KOPT-K1 (cell line): ENCODE measurements at regions not wholly inside any gene's neighbourhood (a gene's known extent, or its start where the extent isn't known, plus 50 kb on each side); places are given as distances from the start of the nearest gene placed in this dataset.
"Not testable (repeated sequence)": the region's sequence is repeated elsewhere in the genome, so short reads cannot be mapped to it uniquely, and the experiment has no call there.

Experiments used
- H3K27ac ChIP-seq: fragments of 200-600 bp; sonication (generic); 2 replicates; pipeline ENCODE4 v1.5.1; 2016; ENCODE audit warnings: antibody characterized with exemption, mild to moderate bottlenecking, low read depth, low read length; ENCODE audit not compliant: poor library complexity, severe bottlenecking
- H3K36me3 ChIP-seq: fragments of 200-600 bp; sonication (generic); 2 replicates; pipeline ENCODE4 v1.5.1; 2017; ENCODE audit warnings: antibody characterized with exemption, mild to moderate bottlenecking, low read length, moderate library complexity; ENCODE audit not compliant: insufficient read depth
- H3K9me3 ChIP-seq: fragments of 200-600 bp; sonication (generic); 2 replicates; pipeline ENCODE4 v1.5.1; 2017; ENCODE audit warnings: antibody characterized with exemption, low read length, mild to moderate bottlenecking; ENCODE audit not compliant: insufficient read depth, poor library complexity, severe bottlenecking

DNA sequence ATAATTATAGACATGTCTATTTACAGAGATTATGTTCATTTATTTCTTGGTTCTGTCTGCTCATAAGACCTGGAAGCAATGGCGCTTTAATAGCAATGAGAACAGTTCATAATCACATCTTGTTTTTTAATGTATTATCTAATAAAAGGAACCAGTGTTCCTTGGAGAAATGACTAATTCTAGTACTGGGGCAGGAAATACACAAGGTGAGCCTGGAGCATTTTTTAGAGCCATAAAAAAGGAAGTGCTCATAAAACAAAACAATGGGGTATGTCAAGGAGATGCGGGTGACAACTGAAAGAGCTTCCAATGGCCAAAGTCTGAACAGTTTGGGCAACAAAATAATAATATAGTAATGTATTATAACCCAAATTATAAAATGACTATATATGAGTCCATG, 531.9 kb upstream of the CHD1 start:
- no peaks in the 10 kb centered on the region for H3K36me3 ChIP-seq
- H3K9me3 ChIP-seq = no peaks in the 10 kb centered on the region
- no peak overlapping the region for H3K27ac ChIP-seq

DNA sequence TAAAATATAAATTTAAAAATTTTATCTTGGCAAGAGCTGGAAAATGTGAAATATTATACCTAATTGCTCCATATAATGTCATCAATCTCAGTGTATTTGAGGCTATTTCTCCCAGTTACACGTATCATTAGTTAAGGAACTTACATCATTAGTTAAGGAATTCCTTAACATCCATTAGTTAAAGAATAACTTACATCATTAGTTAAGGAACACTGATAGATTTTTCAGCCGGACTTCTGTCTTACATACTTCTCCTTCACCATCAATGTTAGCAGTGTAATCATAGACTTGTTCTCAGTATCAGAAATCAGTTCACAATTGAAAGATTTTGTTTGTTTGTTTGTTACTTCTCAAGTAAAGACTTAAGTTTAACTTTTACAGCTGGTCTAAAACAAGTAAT, 524.4 kb upstream of the CHD1 start:
- H3K9me3 ChIP-seq = no peaks in the 10 kb centered on the region
- no peaks in the 10 kb centered on the region for H3K36me3 ChIP-seq
- no peak overlapping the region for H3K27ac ChIP-seq

DNA sequence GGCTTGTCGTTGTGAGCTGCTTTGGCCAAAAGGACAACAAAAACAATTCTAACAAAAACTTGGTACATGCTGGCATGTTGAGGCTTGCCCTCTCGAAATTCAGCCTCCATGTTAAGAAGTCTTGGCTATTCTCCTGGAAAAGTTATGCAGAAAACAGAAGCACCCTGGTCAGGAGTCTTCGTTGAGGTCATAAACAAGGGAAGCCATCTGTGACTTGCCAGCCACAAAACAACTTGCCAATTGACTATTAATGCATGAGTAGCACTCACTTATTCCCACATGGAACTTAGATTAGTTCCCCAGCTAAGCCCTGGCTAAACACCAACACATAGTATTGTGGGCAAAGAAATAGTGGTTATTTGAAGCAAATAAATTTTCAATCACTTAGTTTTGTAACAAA, 521.0 kb upstream of the CHD1 start:
- no peak overlapping the region for H3K27ac ChIP-seq
- no peaks in the 10 kb centered on the region for H3K36me3 ChIP-seq
- H3K9me3 ChIP-seq = no peaks in the 10 kb centered on the region

DNA sequence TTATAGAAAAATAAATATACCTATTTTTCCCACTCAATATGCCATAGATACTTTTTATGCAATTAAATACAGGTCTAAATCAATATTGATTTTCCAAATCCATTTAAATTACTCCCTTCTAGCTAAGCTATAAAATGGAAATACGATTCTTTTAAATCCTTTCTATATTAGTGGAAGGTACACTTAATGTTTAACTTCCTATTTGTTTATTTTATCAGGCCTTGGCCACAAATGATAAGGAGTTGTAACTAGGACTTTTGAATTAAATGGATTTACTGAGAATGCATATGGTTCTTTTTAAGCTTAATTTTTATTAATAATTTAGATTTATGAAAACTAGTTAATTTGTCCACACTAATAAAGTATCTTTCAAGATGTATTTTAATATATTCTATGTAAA, 517.0 kb upstream of the CHD1 start:
- Histone ChIP-seq H3K9me3 (no peaks in the 10 kb centered on the region), H3K27ac (no peak overlapping the region), H3K36me3 (no peaks in the 10 kb centered on the region)

DNA sequence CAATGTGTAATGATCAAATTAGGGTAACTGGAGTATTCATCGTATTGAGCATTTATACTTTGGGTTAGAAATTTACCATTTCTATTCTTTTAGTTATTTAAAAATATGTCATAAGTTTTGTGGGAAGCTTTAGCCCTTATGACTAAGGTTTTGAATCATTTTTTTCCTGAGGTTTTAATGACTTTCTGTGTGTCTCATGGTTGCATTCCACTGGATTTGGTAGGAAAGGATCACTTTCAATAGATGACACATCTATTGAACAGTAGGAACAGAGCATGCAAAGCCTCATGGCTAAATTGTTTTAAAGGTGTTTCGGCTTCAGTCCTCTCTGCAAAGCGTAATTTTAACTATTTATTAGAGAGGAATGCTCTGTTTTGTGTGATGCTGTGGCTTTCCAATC, 512.4 kb upstream of the CHD1 start:
- Histone ChIP-seq H3K27ac (no peak overlapping the region), H3K36me3 (no peaks in the 10 kb centered on the region), H3K9me3 (no peaks in the 10 kb centered on the region)

DNA sequence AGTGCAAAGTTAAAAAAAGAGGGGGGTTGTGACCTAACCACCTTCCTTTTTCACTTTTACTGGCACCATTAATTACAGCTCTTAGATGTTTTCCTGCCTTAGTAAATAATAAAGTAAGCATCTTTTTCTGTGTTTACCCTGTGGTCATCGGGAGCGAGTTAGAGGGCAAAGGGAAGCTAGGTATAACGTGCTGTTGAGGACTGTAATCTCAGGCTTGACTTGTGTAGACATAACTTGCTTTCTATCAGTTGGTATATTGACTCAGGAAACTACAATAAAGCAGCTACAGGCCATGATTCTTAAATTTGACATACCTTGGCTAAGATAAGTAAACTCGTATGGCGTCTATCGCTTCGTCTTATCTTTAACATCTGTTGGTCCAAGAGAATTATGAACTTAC, 509.8 kb upstream of the CHD1 start:
- Histone ChIP-seq H3K36me3 (no peaks in the 10 kb centered on the region), H3K9me3 (no peaks in the 10 kb centered on the region), H3K27ac (no peak overlapping the region)

- no peaks in the 10 kb centered on the region for H3K36me3 ChIP-seq
- H3K27ac ChIP-seq = no peak overlapping the region
- H3K9me3 ChIP-seq = no peaks in the 10 kb centered on the region
Observed at GRCh38 chr5:99437986-99438385, 509.2 kb upstream of the CHD1 start.

- H3K9me3 ChIP-seq, H3K36me3 ChIP-seq, H3K27ac ChIP-seq: not testable (repeated sequence)
Observed at GRCh38 chr5:99423396-99423795, 494.6 kb upstream of the CHD1 start.

- not testable (repeated sequence) for H3K27ac ChIP-seq, H3K9me3 ChIP-seq, H3K36me3 ChIP-seq
Observed at GRCh38 chr5:99418640-99419039, 489.8 kb upstream of the CHD1 start.

GRCh38 chr5:99410386-99410785, 481.6 kb upstream of the CHD1 start:
- H3K36me3 ChIP-seq, H3K27ac ChIP-seq, H3K9me3 ChIP-seq: not testable (repeated sequence)

- H3K27ac ChIP-seq, H3K9me3 ChIP-seq, H3K36me3 ChIP-seq: not testable (repeated sequence)
Observed at GRCh38 chr5:99404764-99405302, 476.0 kb upstream of the CHD1 start.

- H3K9me3 ChIP-seq, H3K27ac ChIP-seq, H3K36me3 ChIP-seq: not testable (repeated sequence)
Observed at GRCh38 chr5:99400571-99400970, 471.8 kb upstream of the CHD1 start.

- Histone ChIP-seq H3K9me3 (no peaks in the 10 kb centered on the region), H3K36me3 (no peaks in the 10 kb centered on the region), H3K27ac (no peak overlapping the region)
Observed at GRCh38 chr5:99398976-99399375, 470.2 kb upstream of the CHD1 start.

GRCh38 chr5:99386406-99387077, 457.7 kb upstream of the CHD1 start:
- Histone ChIP-seq H3K9me3 (no peaks in the 10 kb centered on the region), H3K27ac (no peak overlapping the region), H3K36me3 (no peaks in the 10 kb centered on the region)

DNA sequence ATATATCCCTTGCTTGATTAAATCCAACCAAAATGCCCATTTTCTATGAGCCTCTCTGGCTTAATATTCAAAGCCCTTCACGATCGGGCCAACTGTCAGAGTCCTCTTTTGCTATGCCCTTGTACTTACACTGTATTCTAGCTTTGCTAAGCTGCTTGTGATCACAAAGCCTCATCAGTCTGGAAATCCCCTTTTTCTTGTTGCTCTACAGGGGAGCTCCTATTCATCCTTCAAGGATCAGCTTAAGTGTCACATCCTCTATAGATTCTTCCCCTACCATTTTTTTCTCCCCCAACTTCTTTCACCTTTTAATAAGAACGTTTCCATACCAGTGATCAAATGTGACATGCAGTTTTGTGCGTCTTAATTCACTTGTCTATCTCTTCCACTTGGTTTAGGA, 450.4 kb upstream of the CHD1 start:
- Histone ChIP-seq H3K27ac (no peak overlapping the region), H3K36me3 (no peaks in the 10 kb centered on the region), H3K9me3 (no peaks in the 10 kb centered on the region)

DNA sequence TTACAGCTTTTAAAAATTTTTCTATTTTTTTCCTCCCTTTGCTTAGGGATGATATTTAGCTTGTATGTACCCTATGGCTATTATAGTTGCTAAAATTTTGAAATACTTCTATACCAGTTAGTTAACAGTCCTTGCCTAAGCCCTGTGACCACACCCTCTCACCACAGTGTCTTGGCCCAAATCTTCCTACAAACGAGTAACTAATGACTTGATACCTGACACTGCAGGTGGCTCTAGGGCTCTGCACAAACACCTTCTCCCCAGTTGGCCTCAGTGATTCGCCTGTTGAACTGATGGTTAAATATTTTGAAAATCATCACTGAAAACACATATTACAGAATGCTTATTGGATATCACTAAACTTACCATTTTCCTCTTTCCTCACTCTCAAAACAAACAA, 449.6 kb upstream of the CHD1 start:
- H3K9me3 ChIP-seq = no peaks in the 10 kb centered on the region
- H3K27ac ChIP-seq = no peak overlapping the region
- H3K36me3 ChIP-seq = no peaks in the 10 kb centered on the region
